ENCODE measurements at regions not wholly inside any gene's neighbourhood (a gene's known extent, or its start where the extent isn't known, plus 50 kb on each side); places are given as distances from the start of the nearest gene placed in this dataset.

GRCh38 chr17:72566671-72567484 lies 446.1 kb downstream of the SOX9 start:
- TF ChIP-seq CTCF (IDR thresholded peaks at IDR 0.05) = no peak
- TF ChIP-seq POLR2A (IDR thresholded peaks at IDR 0.05) = no peak

All from heart left ventricle (tissue), 13 donors.